HCT116 (cell line): ENCODE measurements at regions not wholly inside any gene's neighbourhood (a gene's known extent, or its start where the extent isn't known, plus 50 kb on each side); places are given as distances from the start of the nearest gene placed in this dataset.
A peak's percentile ranks its signal among the peaks of the same experiment; 100 is the strongest.

Experiments
- ATF3 ChIP-seq: IDR thresholded peaks from 2 replicates; pipeline ENCODE4 v1.6.1; 2012
- CEBPB ChIP-seq: IDR thresholded peaks from 2 replicates; pipeline ENCODE4 v1.6.1; 2012; ENCODE audit warnings: low read depth
- EGR1 ChIP-seq: IDR thresholded peaks from 2 replicates; pipeline ENCODE4 v1.6.1; 2012; ENCODE audit warnings: low read depth
- EZH2 ChIP-seq: fragments of 200-600 bp; sonication (generic); IDR thresholded peaks from 2 replicates; pipeline ENCODE4 v1.6.1; 2017; ENCODE audit warnings: antibody characterized with exemption, mixed run types
- EZH2phosphoT487 ChIP-seq: fragments of 200-600 bp; IDR thresholded peaks from 2 replicates; pipeline ENCODE4 v1.6.1; 2018; ENCODE audit warnings: antibody characterized with exemption, borderline replicate concordance
- JUND ChIP-seq: IDR thresholded peaks from 2 replicates; pipeline ENCODE4 v1.6.1; 2012
- REST ChIP-seq: IDR thresholded peaks from 2 replicates; pipeline ENCODE4 v1.6.1; 2012; ENCODE audit warnings: low read depth
- SP1 ChIP-seq: IDR thresholded peaks from 2 replicates; pipeline ENCODE4 v1.6.1; 2012; ENCODE audit warnings: low read depth
- SRF ChIP-seq: IDR thresholded peaks from 2 replicates; pipeline ENCODE4 v1.6.1; 2012; ENCODE audit warnings: low read depth
- YY1 ChIP-seq: IDR thresholded peaks from 2 replicates; pipeline ENCODE4 v1.6.1; 2011; ENCODE audit warnings: low read length, low read depth, moderate library complexity, mild to moderate bottlenecking; ENCODE audit not compliant: insufficient replicate concordance; ENCODE audit errors: extremely low read depth
- ZFX ChIP-seq: fragments of 450-650 bp; IDR thresholded peaks from 2 replicates; pipeline ENCODE4 v1.6.1; 2017

GRCh38 chr1:8197493-8198282 is 120.2 kb upstream of the SLC45A1 start (continued):
- TF ChIP-seq REST: no peak
- TF ChIP-seq EZH2: no peak
- no peak for TF ChIP-seq ZFX
- no peak for TF ChIP-seq EZH2phosphoT487
- no peak for TF ChIP-seq JUND
- no peak for TF ChIP-seq SRF
- no peak for TF ChIP-seq SP1
- TF ChIP-seq YY1: peak; percentile 78
- no peak for TF ChIP-seq CEBPB
- TF ChIP-seq ATF3: no peak
- TF ChIP-seq EGR1: no peak
